IPS-15b (cell line): ENCODE measurements at regions not wholly inside any gene's neighbourhood (a gene's known extent, or its start where the extent isn't known, plus 50 kb on each side); places are given as distances from the start of the nearest gene placed in this dataset.

Source experiments
- H3K27me3 ChIP-seq: one replicate; pipeline ENCODE4 v1.6.1; 2013; ENCODE audit warnings: low read length; ENCODE audit not compliant: control insufficient read depth, insufficient read depth
- H3K36me3 ChIP-seq: one replicate; pipeline ENCODE4 v1.6.1; 2013; ENCODE audit warnings: low read length; ENCODE audit not compliant: control insufficient read depth, insufficient read depth
- H3K4me1 ChIP-seq: one replicate; pipeline ENCODE4 v1.6.1; 2013; ENCODE audit warnings: mild to moderate bottlenecking, low read length; ENCODE audit not compliant: control insufficient read depth, insufficient read depth
- H3K4me3 ChIP-seq: one replicate; pipeline ENCODE4 v1.5.1; 2013; ENCODE audit warnings: low read depth, low read length
- H3K9ac ChIP-seq: one replicate; pipeline ENCODE4 v1.6.1; 2013; ENCODE audit warnings: low read depth, mild to moderate bottlenecking, low read length
- H3K9me3 ChIP-seq: one replicate; pipeline ENCODE4 v1.6.1; 2013; ENCODE audit warnings: mild to moderate bottlenecking, low read length; ENCODE audit not compliant: control insufficient read depth, insufficient read depth

- H3K36me3 ChIP-seq, result no peaks in the 10 kb centered on the region
- H3K27me3 ChIP-seq, result no peaks in the 10 kb centered on the region
- H3K4me1 ChIP-seq, result no peaks in the 10 kb centered on the region
- no peaks in the 10 kb centered on the region for H3K9me3 ChIP-seq
- no peak overlapping the region for H3K9ac ChIP-seq
- H3K4me3 ChIP-seq, result no peak overlapping the region
Observed at GRCh38 chr1:221933814-221934213, 191.9 kb upstream of the DUSP10 start.

- Histone ChIP-seq H3K36me3 (no peaks in the 10 kb centered on the region), H3K9ac (no peak overlapping the region), H3K4me1 (no peaks in the 10 kb centered on the region), H3K9me3 (no peaks in the 10 kb centered on the region), H3K27me3 (no peaks in the 10 kb centered on the region), H3K4me3 (no peak overlapping the region)
Observed at GRCh38 chr1:221926441-221926840, 184.6 kb upstream of the DUSP10 start.

- H3K4me1 ChIP-seq, result no peaks in the 10 kb centered on the region
- H3K9me3 ChIP-seq, result no peaks in the 10 kb centered on the region
- H3K36me3 ChIP-seq, result no peaks in the 10 kb centered on the region
- H3K27me3 ChIP-seq, result no peaks in the 10 kb centered on the region
- no peak overlapping the region for H3K4me3 ChIP-seq
- no peak overlapping the region for H3K9ac ChIP-seq
Observed at GRCh38 chr1:221925947-221926346, 184.1 kb upstream of the DUSP10 start.

- Histone ChIP-seq H3K27me3 (no peaks in the 10 kb centered on the region), H3K36me3 (no peaks in the 10 kb centered on the region), H3K9ac (no peak overlapping the region), H3K9me3 (no peaks in the 10 kb centered on the region), H3K4me3 (no peak overlapping the region), H3K4me1 (no peaks in the 10 kb centered on the region)
Observed at GRCh38 chr1:221923929-221924598, 182.2 kb upstream of the DUSP10 start.

GRCh38 chr1:221921936-221922335, 180.0 kb upstream of the DUSP10 start:
- Histone ChIP-seq H3K9me3 (no peaks in the 10 kb centered on the region), H3K36me3 (no peaks in the 10 kb centered on the region), H3K27me3 (no peaks in the 10 kb centered on the region), H3K4me1 (no peaks in the 10 kb centered on the region), H3K4me3 (no peak overlapping the region), H3K9ac (no peak overlapping the region)

GRCh38 chr1:221919743-221920142, 177.9 kb upstream of the DUSP10 start:
- H3K36me3 ChIP-seq, result no peaks in the 10 kb centered on the region
- H3K9ac ChIP-seq, result no peak overlapping the region
- H3K4me1 ChIP-seq, result no peaks in the 10 kb centered on the region
- no peak overlapping the region for H3K4me3 ChIP-seq
- no peaks in the 10 kb centered on the region for H3K27me3 ChIP-seq
- H3K9me3 ChIP-seq, result no peaks in the 10 kb centered on the region

- no peak overlapping the region for H3K4me3 ChIP-seq
- H3K9me3 ChIP-seq, result no peaks in the 10 kb centered on the region
- H3K9ac ChIP-seq, result no peak overlapping the region
- no peaks in the 10 kb centered on the region for H3K36me3 ChIP-seq
- no peaks in the 10 kb centered on the region for H3K27me3 ChIP-seq
- no peaks in the 10 kb centered on the region for H3K4me1 ChIP-seq
Observed at GRCh38 chr1:221919341-221919740, 177.5 kb upstream of the DUSP10 start.

- Histone ChIP-seq H3K4me3 (no peak overlapping the region), H3K4me1 (no peaks in the 10 kb centered on the region), H3K9ac (no peak overlapping the region), H3K36me3 (no peaks in the 10 kb centered on the region), H3K9me3 (no peaks in the 10 kb centered on the region), H3K27me3 (no peaks in the 10 kb centered on the region)
Observed at GRCh38 chr1:221916176-221916575, 174.3 kb upstream of the DUSP10 start.

GRCh38 chr1:221915764-221916163, 173.9 kb upstream of the DUSP10 start:
- no peak overlapping the region for H3K9ac ChIP-seq
- H3K27me3 ChIP-seq, result no peaks in the 10 kb centered on the region
- no peaks in the 10 kb centered on the region for H3K4me1 ChIP-seq
- H3K36me3 ChIP-seq, result no peaks in the 10 kb centered on the region
- H3K9me3 ChIP-seq, result no peaks in the 10 kb centered on the region
- no peak overlapping the region for H3K4me3 ChIP-seq

- no peaks in the 10 kb centered on the region for H3K4me1 ChIP-seq
- no peaks in the 10 kb centered on the region for H3K36me3 ChIP-seq
- H3K27me3 ChIP-seq, result no peaks in the 10 kb centered on the region
- no peaks in the 10 kb centered on the region for H3K9me3 ChIP-seq
- H3K9ac ChIP-seq, result no peak overlapping the region
- H3K4me3 ChIP-seq, result no peak overlapping the region
Observed at GRCh38 chr1:221913351-221913892, 171.5 kb upstream of the DUSP10 start.

- Histone ChIP-seq H3K4me1 (no peaks in the 10 kb centered on the region), H3K36me3 (no peaks in the 10 kb centered on the region), H3K9me3 (no peaks in the 10 kb centered on the region), H3K4me3 (no peak overlapping the region), H3K27me3 (no peaks in the 10 kb centered on the region), H3K9ac (no peak overlapping the region)
Observed at GRCh38 chr1:221912230-221912629, 170.3 kb upstream of the DUSP10 start.

- Histone ChIP-seq H3K4me3 (no peak overlapping the region), H3K27me3 (no peaks in the 10 kb centered on the region), H3K9ac (no peak overlapping the region), H3K4me1 (no peaks in the 10 kb centered on the region), H3K36me3 (no peaks in the 10 kb centered on the region), H3K9me3 (no peaks in the 10 kb centered on the region)
Observed at GRCh38 chr1:221911714-221912113, 169.8 kb upstream of the DUSP10 start.
